Hematopoietic multipotent progenitor cell (in vitro differentiated cells): ENCODE measurements at regions not wholly inside any gene's neighbourhood (a gene's known extent, or its start where the extent isn't known, plus 50 kb on each side); places are given as distances from the start of the nearest gene placed in this dataset.

Experiments used
- DNase-seq, 3 donors: peaks; one replicate each; pipeline ENCODE4 v3.0.0-alpha.2; 2011 to 2015; ENCODE audit warnings: low read depth in 2 of 3, low spot score in 2 of 3

GRCh38 chr6:44530910-44531234 lies 143.4 kb downstream of the CDC5L start:
- no peak for DNase-seq

GRCh38 chr6:44531442-44532015 lies 144.0 kb downstream of the CDC5L start:
- DNase-seq: no peak

- no peak for DNase-seq
Measured at GRCh38 chr6:44533421-44533820, 145.9 kb downstream of the CDC5L start.

- no peak for DNase-seq
Measured at GRCh38 chr6:44534291-44534690, 146.8 kb downstream of the CDC5L start.

- no peak for DNase-seq
Measured at GRCh38 chr6:44535446-44535845, 147.9 kb downstream of the CDC5L start.

GRCh38 chr6:44535967-44536366 lies 148.5 kb downstream of the CDC5L start:
- DNase-seq: no peak

GRCh38 chr6:44537306-44538049 lies 150.0 kb downstream of the CDC5L start:
- DNase-seq: no peak

GRCh38 chr6:44538131-44538806 lies 150.8 kb downstream of the CDC5L start:
- DNase-seq: no peak

GRCh38 chr6:44538807-44539201 lies 151.3 kb downstream of the CDC5L start:
- DNase-seq: no peak

GRCh38 chr6:44539701-44540355 lies 152.3 kb downstream of the CDC5L start:
- no peak for DNase-seq

GRCh38 chr6:44540881-44541280 lies 153.4 kb downstream of the CDC5L start:
- DNase-seq: no peak

- DNase-seq: no peak
Measured at GRCh38 chr6:44542401-44543116, 155.1 kb downstream of the CDC5L start.

- no peak for DNase-seq
Measured at GRCh38 chr6:44543664-44544063, 156.2 kb downstream of the CDC5L start.

- DNase-seq: no peak
Measured at GRCh38 chr6:44545224-44545623, 157.7 kb downstream of the CDC5L start.

GRCh38 chr6:44548319-44548718 lies 160.8 kb downstream of the CDC5L start:
- DNase-seq: no peak

GRCh38 chr6:44549516-44549915 lies 162.0 kb downstream of the CDC5L start:
- no peak for DNase-seq

- no peak for DNase-seq
Measured at GRCh38 chr6:44554194-44554593, 166.7 kb downstream of the CDC5L start.

- no peak for DNase-seq
Measured at GRCh38 chr6:44554861-44555260, 167.4 kb downstream of the CDC5L start.

GRCh38 chr6:44556046-44556445 lies 168.5 kb downstream of the CDC5L start:
- peak in 2 of 3 donors; percentile 22 to 68 for DNase-seq

GRCh38 chr6:44558024-44558831 lies 170.7 kb downstream of the CDC5L start:
- peak in 2 of 3 donors; percentile 33 to 68 for DNase-seq
